Activated T-cell treated with anti-CD3 and anti-CD28 coated beads, Interleukin-2, amount 50 U/mL, for 48 hours (primary cell): ENCODE measurements at regions not wholly inside any gene's neighbourhood (a gene's known extent, or its start where the extent isn't known, plus 50 kb on each side); places are given as distances from the start of the nearest gene placed in this dataset.
"Not testable (repeated sequence)": the region's sequence is repeated elsewhere in the genome, so short reads cannot be mapped to it uniquely, and the experiment has no call there.

Source experiments
- DNase-seq, 2 experiments: peaks; one replicate each; pipeline ENCODE4 v3.0.0-alpha.2; 2020

DNA sequence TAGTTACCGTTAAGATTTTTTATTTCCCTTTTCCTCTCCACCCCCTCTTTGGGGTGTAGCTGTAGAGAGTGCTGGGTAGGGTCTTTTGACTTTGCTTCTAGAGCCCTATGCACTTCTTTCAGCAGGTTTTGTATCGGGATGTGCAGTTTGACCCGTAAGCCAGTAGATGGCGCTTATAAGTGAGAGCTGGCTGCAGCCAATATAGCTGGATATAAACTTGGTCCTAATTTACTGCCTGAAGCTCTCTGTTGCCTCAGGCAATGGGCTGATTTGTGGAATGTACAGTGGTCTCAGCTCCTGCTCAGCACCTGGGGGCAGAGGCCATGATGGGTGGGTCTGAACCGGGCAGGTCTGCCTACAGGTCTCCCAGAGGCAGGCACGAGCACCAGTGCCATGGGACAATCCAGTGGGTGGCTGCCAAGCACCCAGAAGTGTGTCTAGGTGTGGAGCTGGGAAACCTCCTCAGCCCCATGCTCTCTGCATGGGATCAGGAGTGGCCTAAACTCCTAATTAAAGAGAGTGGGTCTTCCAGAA is 146.5 kb downstream of the SPANXN1 start:
- DNase-seq: peak in 1 of 2 experiments; percentile 16

DNA sequence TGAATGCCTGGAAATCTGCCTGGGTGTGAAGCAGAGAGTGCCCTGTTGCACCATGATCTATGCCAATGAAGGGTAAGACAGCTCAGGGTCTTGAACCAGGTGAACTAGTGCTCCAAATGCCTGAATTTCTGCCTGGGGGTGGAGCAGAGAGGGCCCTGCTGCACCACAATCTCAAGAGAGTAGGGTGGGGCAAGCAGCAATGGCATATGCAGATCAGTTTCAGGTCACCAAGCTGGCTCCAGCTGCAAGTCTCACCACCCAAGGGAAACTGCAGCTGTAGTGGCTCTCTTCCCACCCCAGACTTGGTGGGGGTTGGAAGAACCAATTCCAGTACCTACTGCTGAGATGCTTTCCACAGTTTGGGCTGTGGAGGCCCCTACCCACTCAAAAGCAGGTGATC is 147.0 kb downstream of the SPANXN1 start:
- no peak for DNase-seq

DNA sequence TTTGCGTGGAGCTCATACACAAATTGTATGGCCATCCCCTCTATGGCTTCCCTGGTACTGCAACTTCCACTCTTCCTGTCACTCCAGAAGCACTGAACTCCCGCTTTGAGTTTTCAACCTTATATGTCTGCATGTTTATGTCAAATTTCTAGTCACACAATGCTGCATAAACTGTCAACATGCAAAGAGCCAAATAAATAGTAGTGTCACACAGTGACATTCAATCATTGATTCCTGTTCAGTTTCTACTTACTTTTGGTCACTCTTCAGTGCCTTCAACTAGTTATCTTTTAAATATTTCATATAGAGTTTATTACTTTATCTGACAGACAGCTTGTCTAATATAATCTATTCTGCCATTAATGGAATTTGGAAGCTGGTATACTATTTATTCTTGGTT is 149.3 kb downstream of the SPANXN1 start:
- DNase-seq: no peak

DNA sequence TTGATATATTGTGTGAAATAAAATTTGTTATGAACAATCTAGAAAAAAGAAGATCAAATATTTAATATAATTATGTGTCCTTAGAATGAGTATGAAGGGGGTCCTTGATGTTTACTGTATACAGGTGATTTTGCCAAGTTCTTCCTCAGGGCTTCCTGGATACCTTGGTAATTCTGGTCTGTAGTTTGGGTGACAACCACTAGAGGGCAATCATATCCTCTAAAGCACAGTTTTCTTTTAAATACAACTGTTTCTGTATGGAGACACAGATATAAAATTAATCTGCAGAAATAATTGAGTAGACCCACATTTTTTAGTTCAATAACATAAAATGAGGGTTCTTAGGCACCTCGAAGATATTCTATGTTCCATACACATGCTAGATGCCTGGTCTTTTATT is 157.7 kb downstream of the SPANXN1 start:
- no peak for DNase-seq

DNA sequence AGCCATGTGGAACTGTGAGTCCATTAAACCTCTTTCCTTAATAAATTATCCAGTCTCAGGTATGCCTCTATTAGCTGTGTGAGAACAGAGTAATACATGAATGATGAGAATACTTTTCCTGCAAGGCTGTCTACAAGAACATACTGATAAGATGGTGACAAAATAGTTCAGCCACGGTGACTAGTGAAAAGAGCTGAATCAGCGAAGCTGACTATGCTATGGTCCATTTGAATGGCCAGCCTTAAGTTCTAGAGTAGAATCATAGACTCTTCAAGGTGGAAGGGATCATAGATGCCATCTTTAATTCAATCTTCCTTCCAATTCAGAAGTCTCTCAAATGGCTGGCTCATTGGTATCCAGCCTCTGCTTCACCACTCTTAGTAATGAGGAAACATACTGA is 163.3 kb downstream of the SPANXN1 start:
- DNase-seq: no peak

DNA sequence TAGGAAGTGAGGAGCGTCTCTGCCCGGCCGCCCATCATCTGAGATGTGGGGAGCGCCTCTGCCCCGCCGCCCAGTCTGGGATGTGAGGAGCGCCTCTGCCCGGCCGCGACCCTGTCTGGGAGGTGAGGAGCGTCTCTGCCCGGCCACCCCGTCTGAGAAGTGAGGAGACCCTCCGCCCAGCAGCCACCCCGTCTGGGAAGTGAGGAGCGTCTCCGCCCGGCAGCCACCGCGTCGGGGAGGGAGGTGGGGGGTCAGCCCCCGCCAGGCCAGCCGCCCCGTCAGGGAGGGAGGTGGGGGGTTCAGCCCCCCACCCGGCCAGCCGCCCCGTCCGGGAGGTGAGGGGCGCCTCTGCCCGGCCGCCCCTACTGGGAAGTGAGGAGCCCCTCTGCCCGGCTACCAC is 188.9 kb downstream of the SPANXN1 start:
- DNase-seq: not testable (repeated sequence)

DNA sequence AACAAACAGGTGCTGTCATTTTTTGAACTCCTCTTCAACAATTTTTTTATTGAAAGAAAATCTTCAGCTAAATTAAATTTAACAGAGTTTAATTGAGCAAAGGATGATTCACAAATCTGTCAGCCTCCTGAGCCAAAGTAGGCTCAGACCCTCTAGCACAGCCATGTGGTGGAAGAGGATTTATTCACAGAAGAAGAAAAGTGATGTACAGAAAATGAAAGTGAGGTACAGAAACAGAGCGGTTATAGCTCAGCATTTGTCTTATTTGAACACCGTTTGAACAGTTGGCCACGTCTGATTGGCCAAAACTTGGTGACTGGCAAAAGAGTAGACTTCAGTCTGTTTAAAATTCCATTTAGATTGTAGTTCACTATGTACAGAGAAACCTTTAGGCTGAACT is 217.3 kb downstream of the SPANXN1 start:
- no peak for DNase-seq

DNA sequence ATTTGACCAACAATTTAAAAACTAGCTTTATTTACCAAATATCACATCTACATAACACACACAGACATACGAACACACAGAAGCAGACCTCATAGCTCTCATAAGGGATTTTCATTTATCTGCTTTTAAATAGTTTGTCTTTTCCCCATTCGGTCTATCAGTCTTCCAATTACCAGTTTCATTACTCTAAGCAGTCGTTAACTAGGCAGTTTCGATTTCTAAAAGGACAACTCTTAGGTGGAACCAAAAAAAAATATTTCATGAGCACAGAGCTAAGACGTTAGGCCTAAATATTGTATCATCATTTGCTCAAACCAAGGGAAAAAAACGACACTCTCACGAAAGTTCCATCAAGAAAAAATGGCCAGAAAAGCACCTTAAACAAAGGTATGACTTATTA is 228.4 kb downstream of the SPANXN1 start:
- no peak for DNase-seq

DNA sequence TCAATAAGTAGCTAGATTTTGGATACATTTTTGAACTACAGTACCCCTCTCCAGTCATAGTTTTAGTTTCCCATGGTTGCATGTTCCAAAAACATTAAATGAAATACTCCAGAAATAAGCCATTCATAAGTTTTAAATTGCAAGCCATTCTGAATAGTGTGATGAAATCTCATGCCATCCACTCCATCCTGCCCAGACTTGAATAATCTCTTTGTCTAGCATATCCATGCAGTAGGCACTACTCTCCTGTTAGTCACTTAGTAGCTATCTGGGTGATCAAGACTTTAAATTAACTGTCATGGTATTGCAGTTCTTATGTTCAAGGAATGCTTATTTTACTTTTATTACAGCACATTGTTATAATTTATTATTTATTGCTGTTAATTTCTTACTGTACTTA is 237.4 kb downstream of the SPANXN1 start:
- DNase-seq: no peak

DNA sequence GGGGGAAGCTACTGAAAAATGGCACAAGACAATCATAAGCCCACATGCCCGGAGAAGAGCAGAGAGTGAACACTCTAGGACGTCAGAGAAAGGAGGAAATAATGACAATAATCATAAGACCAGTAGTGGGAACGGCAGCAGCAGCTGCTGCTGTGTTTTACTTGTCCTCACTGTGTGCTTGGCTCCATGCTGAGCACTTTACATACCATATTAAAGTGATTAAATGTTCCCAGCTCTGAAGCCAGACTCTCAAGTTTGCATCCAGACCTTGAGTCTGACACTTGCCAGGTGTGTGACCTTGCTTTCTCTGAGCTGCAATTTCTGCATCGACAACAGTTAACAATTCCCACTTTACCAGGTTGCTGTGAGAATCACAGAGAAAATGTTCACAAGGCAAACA is 255.4 kb downstream of the SPANXN1 start:
- DNase-seq: no peak

DNA sequence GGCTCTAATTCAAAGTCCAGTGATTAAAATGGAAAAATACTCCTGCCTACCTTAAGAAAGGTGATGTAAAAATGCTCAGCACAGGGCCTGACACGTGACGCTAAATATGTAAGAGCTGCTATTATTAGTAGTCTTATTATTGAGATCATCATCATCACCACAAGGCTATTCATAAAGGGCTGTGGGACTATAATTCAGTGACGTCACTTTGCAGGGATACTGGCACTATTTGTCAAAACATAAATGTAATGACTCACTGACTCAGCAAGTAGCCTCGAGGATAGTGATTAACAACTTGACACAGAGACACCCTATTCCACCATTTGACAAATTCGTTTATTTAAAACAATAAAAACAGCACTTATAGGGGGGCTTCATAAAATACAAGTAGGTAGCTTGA is 258.9 kb downstream of the SPANXN1 start:
- no peak for DNase-seq

DNA sequence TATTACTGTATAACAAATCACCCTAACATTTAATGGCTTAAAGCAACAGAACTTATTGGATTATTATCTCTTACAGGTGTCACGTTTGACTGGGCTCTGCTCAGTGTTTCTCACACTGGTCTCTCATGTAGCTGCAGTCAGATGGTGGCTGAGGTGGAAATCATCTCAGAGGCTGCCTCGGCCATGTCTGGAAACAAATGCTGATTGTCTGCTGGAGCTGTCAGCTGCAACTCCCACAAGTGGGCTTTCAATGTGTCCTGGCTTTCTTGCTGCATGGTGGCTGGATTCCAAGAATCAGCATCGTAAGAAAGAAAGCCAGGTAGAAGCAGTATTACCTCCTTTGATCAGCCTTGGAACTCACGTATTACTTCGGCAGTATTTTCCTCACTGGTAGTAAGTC is 277.6 kb downstream of the SPANXN1 start:
- no peak for DNase-seq

DNA sequence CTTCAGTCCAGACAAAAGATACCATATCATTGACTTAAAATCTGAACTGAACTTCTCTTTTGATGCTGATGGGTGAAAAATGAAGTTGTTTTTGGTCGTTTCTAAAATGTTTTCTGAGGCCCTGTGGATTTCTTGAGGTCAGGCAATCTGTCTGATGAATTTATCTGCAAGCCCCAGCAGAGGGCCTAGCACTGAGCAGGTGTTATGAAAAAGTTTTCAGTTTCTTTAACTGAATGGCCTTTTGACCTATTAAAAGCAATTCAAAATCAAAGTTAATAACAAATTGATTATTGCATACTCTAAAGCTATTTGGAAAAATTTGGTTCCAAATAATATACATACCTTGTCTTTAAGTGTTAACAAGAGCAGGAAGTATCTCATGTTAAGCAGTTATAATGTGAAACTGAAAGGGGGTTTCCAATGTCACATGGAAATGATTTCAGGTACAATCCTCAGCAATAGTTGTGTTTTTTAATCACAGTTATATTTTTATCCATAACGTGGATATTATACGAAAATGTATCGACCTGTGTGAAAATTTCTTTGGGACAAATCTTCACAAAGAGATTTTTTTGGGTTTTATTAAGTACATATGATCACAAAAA is 285.0 kb downstream of the SPANXN1 start:
- DNase-seq: no peak

DNA sequence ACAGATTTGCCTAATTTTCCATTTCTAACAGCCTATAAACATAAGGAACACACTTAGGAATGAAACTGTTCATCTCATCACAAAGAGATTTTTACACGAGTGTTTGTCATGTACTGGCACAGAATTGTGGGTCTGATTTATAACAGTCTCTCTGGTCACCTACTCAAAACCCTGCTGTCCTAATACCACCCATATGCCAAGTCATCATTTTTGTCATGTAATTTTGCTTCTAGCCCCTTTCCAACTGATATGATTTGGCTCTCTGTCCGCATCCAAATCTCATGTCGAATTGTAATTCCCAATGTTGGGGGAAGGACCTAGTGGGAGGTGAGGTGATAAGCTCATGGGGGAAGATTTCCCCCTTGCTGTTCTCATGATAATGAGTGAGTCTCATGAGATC is 284.1 kb upstream of the SLITRK2 start:
- no peak for DNase-seq

DNA sequence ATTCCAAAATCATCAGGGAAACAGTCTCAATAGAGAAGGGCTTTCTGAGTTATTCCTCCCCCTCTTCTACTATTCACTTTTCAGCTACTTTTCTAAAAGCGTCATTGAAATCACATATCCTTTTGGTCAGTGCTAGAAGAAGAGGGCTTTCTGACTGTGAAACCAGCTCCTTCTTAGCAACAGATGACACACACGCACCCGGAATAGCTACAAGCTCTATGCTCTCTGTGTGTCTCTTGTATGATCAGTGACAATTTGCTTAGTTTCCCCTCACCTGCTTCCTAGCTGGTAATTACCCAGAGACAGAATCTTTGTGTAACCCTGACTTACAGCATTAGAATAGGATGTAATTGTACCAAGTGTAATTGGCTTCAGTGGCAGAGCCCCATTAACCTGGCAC is 268.1 kb upstream of the SLITRK2 start:
- no peak for DNase-seq

DNA sequence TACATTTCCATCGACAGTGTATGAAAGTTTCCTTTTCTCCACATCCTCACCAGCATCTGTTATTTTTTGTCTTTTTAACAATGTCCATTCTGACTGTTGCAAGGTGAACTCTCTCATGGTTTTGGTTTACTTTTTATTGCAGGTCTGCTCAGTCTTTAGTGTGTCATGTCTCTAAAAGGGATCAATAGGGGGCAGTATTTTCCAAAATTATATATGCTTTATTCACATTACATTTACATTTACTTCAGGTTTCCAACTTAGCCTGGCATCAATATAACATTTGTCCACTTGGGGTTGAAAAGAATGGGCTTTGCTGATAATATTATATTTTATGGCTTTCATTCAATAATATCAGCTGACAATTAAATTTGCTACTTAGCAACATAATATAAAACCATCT is 265.0 kb upstream of the SLITRK2 start:
- no peak for DNase-seq

DNA sequence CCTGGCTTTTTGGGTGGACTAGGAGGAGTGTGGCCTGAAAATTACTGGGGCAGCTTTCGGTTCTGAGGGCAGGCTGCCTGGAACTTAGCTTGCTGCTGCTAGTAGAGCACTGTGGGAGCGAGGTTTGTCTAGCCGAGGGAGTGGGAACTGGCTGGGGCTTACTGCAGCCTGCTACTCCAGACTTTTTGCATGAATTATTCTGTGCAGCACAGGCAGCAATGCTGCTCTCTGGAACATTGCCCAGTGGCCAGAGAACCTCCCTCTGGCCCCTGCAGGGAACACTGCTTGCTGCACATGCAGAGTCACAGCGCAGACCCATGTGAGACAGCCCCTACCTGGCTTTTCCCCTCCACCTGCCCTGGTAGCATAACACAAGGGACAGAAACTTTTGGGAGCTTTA is 263.9 kb upstream of the SLITRK2 start:
- DNase-seq: no peak

DNA sequence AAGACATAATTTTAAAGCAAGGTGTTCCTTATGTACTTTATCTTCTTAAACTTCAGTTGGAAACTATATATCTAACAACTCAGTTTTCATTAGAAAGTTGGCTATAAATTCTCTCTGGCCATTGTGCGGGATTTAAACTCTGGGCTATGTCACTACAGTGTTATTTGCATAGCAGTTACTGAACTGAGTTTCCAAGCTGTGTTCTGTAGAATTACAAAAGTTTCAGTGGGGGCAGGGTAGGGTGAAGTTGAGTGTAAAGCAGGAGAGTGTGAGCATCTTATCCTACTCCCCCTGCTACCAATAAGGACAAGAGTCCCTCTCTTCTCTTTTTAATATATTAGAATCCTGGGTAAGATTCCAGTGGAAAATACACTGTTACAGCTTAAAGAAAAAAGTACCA is 254.5 kb upstream of the SLITRK2 start:
- no peak for DNase-seq

DNA sequence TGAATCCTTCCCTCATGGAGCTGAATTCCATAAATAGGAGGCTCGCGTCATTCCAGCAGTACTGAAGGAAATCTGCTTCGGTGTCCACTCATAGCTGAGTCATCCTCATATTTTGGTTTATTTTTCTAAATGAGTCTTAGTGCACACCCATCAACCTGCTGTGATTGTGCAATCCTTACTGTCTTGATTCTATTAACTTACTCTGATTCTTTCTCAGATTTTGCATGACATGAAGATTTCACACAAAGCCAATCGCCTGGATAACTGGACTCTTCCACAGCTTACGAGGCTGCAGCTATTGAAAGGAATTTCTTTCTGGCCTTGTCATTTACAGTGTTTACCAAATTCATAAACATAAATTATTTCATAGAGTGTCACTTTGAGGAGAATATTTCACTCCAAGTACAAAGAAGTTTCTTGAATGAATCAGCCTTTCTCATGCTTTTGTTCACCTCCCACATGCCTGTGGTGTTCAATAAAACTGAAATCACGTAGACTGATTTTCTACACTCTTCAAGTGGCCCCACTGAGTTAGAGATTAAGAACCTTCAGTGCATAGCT is 207.6 kb upstream of the SLITRK2 start:
- no peak for DNase-seq

DNA sequence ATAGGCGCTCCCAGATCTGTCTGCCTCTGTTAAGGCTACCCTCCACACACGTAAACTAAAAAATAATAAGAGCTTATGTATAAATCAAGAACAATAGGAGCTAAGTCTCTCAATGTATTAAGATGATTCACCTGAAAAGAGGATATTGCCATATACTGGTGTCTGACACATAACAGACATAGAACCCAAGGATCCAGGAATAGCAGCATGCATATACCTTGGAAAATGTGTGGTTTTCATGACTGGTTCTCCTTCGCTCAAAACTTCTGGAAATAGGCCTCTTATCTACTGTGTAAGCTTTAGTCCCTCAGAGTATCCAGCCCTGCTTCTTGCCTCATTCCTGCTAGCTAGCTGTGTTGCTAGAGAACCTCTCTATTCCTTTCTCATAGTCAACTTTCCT is 203.7 kb upstream of the SLITRK2 start:
- no peak for DNase-seq

DNA sequence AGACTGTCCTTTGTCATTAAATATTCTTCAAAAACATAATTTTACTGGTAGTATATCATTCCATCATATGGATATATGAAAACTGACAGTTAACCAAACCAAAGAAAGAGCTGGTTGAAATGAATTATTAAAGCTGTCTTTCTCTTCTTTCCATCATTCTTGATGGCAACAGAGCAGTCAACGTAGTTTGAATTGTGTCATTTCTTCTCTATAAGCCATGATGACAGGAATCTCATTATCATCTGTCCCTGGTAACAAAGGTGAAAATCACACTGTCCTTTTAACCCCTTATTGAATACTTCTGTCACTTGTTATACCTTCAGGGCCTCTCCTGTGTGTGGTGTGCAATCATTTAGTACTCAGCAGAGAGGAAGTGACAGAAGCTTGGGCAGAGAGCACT is 197.0 kb upstream of the SLITRK2 start:
- DNase-seq: no peak

DNA sequence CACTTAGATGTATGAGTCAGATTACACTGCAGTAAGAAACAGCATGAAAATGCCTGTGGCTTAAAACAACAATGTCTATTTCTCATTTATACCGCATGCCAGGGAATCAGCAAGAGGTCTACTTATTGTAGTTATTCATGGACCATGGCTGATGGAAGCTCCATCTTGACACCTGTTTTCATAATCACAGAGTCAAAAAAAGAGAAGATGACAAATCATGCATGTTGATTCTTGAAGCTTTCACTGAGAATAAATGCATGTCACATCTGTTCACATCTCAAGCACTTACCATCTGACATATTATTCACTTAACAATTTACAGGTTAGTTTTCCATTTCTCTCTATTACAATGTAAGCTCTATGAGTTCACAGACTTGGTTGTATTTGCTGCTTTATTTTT is 194.2 kb upstream of the SLITRK2 start:
- DNase-seq: no peak

DNA sequence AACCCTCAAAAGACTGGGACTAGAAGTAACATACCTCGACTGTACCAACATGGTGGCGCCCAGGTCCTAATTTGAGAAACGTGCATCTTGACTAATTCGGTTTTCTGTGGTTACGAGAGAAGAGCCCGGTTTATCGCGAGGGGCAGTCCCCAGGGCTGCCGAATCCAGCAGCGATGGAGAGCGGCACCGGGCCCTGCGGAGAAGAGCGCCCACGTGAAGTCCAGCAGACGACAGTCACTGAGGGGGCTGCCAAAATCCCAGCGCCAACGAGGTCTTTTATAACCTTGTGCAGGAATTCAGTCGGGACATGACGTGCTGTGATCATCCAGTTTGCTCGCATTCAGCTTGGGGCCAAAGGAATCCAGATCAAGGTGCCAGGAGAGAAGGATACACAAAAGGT is 187.5 kb upstream of the SLITRK2 start:
- no peak for DNase-seq

DNA sequence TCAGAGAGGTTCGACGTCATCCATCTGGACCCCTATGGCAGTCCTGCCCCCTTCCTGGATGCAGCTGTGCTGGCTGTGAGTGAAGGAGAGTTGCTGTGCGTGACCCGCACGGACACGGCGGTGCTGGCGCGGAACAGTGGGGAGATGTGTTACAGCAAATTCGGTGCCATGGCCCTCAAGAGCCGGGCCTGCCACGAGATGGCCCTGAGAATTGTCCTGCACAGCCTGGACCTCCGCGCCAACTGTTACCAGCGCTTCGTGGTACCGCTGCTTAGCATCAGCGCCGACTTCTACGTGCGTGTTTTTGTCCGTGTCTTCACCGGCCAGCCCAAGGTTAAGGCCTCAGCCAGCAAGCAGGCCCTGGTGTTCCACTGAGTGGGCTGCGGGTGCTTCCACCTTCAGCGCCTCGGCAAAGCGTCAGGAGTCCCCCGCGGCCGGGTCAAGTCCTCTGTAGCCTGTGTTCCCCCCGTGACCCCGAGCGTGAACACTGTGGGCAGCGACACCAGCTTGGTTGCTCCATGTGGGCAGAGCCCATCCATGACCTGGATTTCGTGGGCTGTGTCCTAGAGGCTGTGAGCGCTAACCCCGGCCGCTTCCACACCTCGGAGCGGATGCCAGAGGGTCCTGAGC is 186.7 kb upstream of the SLITRK2 start:
- no peak for DNase-seq

DNA sequence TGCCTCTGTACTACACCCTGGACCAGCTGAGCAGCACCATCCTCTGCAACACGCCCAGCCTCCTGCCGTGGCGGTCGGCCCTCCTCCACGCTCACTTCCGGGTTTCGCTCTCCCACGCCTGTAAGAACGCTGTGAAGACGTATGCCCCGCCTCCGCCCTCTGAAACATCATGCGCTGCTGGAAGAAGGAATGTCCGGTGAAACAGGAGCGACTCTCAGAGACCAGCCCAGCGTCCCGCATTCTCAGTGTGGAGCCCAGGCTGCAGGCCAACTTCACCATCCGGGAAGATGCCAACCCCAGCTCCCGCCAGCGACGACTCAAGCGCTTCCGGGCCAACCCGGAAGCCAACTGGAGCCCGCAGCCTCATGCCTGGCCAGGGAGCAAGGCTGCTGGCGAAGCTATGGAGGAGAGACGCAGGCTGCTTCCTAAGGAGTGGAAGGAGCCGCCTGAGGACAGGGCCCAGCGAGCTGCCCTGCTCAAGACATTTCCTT is 186.1 kb upstream of the SLITRK2 start:
- no peak for DNase-seq
